CD4-positive, alpha-beta T cell treated with Interleukin-6 for 4 hours (primary cell): ENCODE measurements at regions not wholly inside any gene's neighbourhood (a gene's known extent, or its start where the extent isn't known, plus 50 kb on each side); places are given as distances from the start of the nearest gene placed in this dataset.

Experiments used
- DNase-seq: peaks from one replicate; pipeline ENCODE4 v3.0.0-alpha.2; 2020; ENCODE audit warnings: mixed read lengths

DNA sequence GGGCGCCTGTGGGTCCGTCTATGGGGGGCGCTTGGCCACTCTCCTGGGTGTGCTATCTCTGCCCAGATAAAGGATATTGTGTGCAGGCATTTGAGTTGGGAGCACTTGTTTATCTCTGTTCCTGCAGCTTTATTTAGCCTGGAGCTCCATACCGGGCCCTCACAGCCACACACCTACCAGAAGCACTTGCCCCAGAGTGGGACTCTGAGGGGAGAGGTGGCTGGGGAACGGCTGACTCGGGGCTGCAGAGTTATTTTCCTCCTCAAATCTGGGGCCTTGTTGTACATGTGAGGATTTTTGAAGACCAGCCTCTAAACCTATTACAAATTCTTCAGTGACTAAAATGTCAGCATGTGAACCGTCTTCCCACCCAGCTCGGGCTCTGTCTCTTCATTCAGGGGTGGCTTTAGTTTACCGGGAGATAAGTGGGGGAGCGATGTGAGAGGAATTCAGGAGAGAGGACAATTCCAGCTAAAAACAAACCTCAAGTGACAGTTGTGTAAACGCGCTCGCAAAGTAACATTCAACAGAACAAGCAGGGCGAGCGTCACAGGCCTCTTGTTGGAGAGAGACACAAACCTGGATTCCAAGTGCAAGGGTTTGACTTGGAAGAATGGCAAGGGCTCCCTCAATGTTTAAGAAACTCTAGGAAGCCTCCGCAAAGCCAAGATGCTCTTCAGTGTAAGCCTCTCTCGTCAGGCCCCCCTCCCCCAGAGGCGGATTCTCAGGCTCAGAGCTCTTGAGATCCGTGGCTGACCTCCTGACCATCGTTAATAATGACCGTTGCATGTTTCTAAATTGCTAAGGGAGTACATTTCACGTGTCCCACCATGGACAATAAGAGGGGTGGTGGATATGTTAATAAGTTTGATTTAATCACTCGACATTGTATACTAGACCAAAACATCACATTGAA lies 548.9 kb downstream of the QKI start:
- no peak for DNase-seq

- DNase-seq: no peak
These were observed 548.2 kb downstream of the QKI start for GRCh38 chr6:163962627-163963117.

GRCh38 chr6:163960128-163960527 lies 545.6 kb downstream of the QKI start:
- DNase-seq: no peak

DNA sequence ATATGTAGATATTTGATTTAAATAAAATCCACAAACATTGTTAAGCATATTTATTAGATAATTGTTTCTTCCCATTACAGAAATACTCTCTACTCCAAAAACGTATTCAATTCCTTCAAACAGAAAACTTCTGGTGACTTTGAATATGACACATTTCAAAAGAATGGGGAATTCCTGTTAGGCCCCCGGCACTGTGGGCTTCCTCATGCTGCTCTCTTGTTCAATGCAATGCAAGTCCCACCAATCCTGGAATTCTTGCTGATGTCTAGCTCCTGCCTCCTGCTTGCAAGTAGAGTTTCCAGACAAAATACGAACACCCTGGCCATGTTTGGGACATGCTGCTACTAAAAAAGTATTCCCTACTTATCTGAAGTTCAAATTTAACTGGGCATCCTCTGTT lies 544.1 kb downstream of the QKI start:
- DNase-seq: no peak

DNA sequence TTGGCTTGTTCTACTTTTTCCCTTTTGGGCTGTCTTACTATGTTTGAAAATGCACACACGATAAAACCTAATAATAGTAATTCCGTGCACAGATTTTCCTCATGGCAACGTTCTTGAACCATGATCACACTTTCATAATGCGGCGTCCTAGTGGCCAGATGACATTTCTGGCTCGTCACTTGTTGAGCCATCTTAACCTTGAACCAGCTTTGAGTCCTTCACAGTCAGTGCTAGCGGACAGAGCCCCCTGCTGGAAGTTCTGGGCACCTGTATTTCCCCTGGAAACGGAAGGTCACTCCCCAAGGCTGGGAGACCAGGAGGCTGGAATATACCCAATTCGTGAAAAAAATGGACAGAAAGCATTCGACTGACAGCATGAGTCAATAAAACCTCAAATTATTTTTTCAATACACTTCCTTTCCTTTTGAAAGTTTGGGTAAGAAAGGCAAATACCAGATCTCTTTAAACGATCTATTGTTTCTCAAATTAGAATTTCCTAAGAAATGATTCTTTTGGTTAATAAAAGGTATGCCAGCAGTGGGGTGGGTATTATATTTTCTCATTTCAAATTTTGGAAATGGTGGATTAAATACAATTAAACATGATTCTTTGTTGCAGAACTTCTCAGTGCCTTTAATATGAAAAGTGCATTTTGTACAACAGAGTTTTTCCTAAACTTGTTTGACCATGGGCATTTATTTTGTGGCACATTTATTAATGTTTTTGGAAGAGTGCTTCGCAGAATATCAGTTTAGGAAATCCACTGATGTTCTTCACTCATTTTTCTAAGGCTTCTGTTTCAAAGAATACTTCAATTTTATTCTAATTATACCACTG lies 542.3 kb downstream of the QKI start:
- DNase-seq: peak; percentile 55

DNA sequence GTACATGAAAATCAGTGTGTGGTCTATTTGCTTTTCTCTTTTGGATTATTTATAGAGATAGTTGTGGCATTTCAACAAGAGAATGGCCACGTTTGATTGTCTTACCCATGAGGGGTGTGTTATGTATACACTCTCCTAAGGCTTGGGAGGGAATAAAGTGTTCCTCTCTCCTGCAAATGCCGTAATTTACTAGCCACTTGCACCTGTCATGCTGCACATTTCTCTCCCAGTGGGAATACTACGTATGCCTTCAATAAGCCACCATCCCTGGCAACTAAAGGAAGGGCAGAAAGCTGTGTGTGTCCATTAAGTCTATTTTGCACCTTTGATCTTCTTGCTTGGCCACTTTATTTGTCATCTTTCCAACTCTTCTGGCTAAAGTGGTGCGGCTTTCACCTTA lies 541.2 kb downstream of the QKI start:
- no peak for DNase-seq

DNA sequence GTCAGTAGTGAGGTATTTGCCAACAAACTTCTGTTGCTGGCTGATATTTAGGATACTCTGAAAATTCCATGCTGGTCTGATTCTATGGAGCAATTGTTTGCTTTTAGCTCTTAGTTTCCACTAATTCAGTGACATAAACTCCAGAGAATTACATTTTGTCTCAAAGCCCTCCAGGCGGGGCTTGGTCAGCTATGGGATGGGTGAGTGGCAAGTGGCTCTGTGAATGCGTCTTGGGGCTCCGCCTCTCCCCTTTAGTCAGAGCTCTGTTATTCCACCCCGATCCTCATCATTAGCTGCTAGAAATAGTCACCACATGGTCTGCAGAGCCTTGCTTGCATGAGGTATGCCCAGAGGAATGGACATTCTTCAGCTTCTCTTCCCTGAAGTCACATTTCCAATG lies 540.6 kb downstream of the QKI start:
- DNase-seq: no peak

- DNase-seq: no peak
These were observed 539.7 kb downstream of the QKI start for GRCh38 chr6:163954088-163954775.

DNA sequence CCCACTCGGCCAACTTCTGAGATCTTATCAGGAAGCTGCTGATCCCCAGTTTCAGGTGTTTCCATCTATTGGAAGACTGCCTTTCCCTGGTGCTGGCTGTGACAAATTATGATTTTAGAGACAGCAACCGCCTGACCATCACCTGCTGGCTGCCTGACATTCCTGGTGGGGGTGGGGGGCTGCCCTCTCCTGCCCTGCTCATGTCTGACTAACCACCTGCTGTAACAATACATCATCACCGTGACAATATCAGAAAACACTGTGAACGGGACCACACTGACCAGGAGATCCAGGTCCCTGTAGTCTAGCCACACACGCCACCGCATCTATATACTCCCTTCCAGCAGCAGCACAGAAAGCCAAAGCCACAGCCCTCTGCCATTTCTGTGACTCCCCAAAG lies 537.5 kb downstream of the QKI start:
- DNase-seq: no peak

DNA sequence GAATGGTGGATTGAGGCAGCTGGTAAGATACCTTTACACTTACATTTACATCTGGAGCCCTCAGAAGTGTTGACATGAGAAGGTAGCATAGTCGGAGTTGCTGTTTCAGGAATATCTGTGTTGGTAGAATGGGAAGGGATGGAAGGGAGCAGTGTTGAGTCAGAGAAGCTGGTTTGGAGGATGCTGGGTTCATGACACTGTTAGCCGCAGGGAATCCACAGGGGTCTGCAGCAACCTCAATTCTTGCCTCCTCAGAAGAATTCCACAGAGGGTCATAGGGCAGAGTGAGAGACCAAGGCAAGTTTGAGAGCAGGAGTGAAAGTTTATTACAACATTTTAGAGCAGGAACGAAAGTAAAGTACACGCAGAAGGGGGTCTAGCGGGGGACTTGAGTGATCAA lies 536.8 kb downstream of the QKI start:
- DNase-seq: no peak

DNA sequence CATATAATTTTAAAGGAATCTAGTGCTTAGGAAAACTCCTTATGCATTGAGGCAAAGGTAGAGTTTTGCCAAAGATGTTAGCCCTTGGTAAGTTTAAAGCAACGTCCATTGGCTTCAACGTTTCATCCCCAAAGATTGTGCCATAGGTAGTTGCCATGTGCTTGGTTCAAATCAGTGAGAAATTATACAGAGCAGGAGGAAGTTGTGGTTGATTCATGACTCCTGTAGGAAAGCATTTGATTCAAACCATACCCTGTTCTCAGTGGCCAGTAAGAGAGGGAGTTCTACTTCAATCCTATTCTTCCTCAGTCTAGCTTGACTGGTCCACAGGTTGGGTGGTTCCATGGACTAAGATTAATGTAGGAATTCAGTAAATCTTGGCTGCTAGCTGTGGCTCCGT lies 535.6 kb downstream of the QKI start:
- DNase-seq: no peak

DNA sequence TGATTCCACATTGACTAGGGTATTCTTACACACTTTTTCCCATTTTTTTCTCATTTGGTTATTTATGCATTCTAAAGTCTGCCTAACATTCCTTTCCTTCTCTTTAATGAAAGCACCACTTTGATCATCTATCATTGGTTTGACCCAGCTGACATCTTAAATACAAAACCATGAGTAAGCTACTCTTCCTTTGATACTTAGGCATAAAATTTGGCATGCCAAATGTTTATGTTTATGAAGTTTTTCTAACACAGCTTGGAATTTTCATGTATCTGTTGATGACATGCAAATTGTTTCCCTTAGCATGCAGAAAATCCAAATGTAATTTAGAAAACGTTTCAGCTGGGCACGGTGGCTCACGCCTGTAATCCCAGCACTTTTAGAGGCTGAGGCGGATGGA lies 534.9 kb downstream of the QKI start:
- no peak for DNase-seq

DNA sequence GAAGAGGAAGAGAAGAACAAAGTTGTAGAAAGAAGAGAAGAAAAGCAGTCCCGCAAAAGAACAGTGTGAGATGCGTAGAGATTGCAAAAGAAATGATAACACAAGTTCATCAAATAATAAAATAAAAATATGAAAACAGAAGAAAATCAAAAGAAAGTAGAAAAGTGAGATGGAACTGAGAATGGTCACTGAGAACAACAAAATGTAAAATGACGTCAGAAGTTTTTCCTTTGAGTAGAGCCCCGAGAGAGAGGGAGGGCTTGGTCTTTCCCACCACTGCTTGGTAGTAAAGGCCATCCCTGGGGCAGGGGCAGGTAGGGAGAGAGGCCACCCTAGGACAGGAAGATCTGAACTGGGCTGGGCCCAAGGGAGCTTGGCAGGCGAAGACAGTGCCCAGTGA lies 533.7 kb downstream of the QKI start:
- no peak for DNase-seq

- no peak for DNase-seq
These were observed 532.8 kb downstream of the QKI start for GRCh38 chr6:163947276-163947675.

GRCh38 chr6:163946437-163946836 lies 531.9 kb downstream of the QKI start:
- no peak for DNase-seq

DNA sequence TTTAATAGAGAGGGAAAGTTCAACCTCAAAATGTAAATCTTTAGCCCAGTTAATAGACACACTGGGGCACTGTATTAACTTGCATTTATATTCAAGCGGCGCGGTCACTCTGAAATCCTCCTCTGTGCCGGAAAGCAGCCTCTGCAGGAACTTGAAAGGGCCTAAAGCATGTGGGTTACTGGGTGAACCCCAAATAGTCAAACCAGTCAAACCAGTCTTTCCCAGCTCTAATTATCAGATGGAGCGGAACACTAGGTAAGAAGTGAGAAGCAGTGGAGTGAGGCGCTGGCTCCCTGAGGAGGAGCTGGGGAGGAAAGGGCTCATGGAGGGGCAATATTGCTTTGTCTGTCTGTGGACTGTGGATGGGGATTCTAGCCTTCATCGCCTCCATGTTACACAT lies 531.3 kb downstream of the QKI start:
- no peak for DNase-seq

DNA sequence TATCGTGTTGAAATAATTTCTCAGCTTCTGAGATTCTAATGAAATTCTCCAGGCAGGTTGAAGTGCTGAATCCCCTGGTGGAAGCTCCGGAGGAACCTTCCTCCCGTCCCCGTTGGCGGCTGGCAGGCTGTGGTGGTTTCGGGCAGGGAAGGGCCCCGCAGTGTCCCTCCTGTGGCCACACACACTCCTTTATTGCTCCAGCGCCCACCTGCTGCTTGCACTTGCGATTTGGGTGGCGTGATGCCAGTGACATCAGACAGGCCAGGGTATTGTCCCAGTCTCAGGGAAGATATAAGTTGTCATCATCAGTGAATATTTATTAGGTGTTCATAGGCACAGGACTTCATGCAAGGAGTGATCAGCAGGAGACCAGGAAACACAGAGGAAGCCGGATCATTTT lies 530.4 kb downstream of the QKI start:
- DNase-seq: no peak

DNA sequence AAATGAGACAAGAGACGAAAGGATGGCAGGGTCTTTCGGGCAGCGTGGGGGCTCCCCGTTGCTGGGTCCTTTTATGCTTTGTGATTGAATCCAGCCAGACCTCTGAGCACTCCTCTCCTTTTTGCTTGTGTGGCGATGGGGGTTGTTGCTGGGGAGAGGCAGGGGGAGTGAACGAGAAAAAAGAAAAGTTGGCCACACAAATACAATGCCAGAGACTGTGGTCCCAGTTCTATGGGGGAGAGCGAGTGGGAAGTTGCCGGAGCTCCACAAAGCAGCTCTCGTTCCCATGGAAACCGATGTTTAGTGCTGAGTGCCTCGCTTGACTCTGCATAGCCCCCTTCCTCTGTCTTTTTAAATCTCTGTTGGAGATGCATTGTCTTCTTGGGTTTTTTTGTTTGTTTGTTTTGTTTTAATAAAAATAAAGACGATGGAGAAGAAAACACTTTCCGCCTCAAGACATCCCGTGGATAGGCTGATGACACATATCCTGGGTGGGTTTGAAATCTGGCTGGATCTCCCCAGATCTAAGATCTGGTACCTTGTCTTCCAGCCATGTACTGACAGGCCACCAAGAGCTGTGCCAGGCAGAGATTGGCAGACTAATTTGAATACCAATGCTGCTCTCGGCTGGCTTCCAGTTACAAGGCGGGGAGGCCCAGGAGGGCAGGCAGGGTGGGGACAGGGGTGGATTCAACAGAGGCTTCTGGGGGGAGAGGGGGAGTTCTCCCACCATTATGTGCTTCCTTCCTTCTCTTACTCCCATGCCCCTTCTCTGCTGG lies 529.3 kb downstream of the QKI start:
- DNase-seq: no peak

- no peak for DNase-seq
These were observed 528.3 kb downstream of the QKI start for GRCh38 chr6:163942790-163943189.

DNA sequence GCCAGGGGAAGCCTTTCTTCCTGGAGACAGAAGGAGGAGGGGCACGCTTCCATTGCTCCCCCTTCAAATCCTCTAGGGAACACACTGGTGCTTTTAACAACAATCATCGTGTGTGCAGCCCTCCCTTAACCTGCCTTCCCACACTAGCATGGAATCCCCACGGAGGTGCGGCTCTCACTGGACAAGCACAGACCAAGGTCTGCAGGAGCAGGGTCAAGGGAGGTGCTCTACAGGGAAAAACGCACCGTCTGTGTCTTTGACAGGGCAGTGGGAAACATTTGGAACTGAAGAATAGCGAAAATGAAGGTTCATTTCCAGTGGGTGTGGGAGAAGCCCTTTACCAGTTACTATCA lies 527.1 kb downstream of the QKI start:
- no peak for DNase-seq

DNA sequence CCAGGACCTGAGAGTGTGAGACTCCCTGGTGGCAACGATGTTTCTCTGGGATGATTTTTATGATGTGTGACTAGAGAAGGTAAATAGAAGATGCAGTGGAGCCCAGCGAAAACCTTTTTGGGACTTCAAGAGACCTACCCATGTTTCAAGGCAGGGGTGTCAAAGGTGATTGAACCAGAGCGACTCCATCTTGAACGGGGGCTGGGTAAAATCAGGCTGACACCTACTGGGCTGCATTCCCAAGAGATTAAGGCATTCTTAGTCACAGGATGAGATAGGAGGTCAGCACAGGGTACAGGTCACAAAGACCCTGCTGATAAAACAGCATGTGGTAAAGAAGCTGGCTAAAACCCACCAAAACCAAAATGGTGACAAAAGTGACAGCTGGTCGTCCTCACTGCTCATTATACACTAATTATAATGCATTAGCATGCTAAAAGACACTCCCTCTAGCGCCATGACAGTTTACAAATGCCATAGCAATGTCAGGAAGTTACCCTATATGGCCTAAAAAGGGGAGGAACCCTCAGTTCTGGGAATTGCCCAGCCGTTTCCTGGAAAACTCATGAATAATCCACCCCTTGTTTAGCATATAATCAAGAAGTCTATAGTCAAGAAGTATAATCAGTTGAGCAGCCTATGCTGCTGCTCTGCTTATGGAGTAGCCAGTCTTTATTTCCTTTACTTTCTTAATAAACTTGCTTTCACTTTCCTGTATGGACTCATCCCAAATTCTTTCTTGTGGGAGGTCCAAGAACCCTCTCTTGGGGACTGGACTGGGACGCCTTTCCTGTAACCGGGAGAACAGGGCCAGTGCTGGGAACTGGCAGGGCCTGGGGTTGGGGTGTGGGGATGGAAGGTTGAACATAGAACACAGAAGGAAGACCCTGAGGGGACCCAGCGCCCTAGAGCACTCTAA lies 526.4 kb downstream of the QKI start:
- no peak for DNase-seq

GRCh38 chr6:163937071-163937470 lies 522.6 kb downstream of the QKI start:
- DNase-seq: no peak
